Endothelial cell of umbilical vein (primary cell): ENCODE measurements at regions not wholly inside any gene's neighbourhood (a gene's known extent, or its start where the extent isn't known, plus 50 kb on each side); places are given as distances from the start of the nearest gene placed in this dataset.

ENCODE experiments used
- BruUV-seq: library from RNA; stranded (reverse); fragments of 400-500 nt; replicated peaks from 2 replicates; lab custom pipeline; 2021; lab: Mats Ljungman, UMichigan
- CTCF ChIA-PET: fragments of 300-600, 350-600 bp; sonication (Branson Sonifier 250); formaldehyde crosslinking; loops from one replicate; lab custom pipeline; 2021; ENCODE audit warnings: antibody characterized with exemption, inconsistent platforms; lab: Charles Lee
- POLR2A ChIA-PET: fragments of 300-600, 350-600 bp; sonication (Branson Sonifier 250); formaldehyde crosslinking; loops from one replicate; lab custom pipeline; 2021; ENCODE audit warnings: antibody characterized with exemption, inconsistent platforms; lab: Charles Lee
- DNase-seq: peaks from one replicate; pipeline ENCODE4 v3.0.0-alpha.2; 2011; ENCODE audit warnings: low read depth, low spot score
- FAIRE-seq: peaks from 2 replicates; lab custom pipeline; 2011; peaks lifted over from hg19 to GRCh38; lab: Jason Lieb, UNC
- H2AFZ ChIP-seq: 2 replicates; pipeline ENCODE4 v1.6.0; 2012; ENCODE audit warnings: low read depth, low read length, control low read depth, inconsistent platforms
- H3K27ac ChIP-seq: 2 replicates; pipeline ENCODE4 v1.5.1; 2011; ENCODE audit warnings: low read depth, mild to moderate bottlenecking, control low read depth, low read length, moderate library complexity; ENCODE audit not compliant: insufficient read depth
- H3K27me3 ChIP-seq, 2 experiments: 2 replicates each; pipeline versions ENCODE4 v1.6.0 to v1.6.1; 2011; ENCODE audit warnings: low read length in 2 of 2, mixed read lengths in 1 of 2; ENCODE audit not compliant: control insufficient read depth in 2 of 2, insufficient read depth in 2 of 2
- H3K36me3 ChIP-seq, 2 experiments: 2 replicates in 1 of 2; 3 replicates in 1 of 2; pipeline ENCODE4 v1.5.1; 2011; ENCODE audit warnings: low read length in 2 of 2, mild to moderate bottlenecking in 1 of 2, moderate library complexity in 1 of 2; ENCODE audit not compliant: control insufficient read depth in 2 of 2, insufficient read depth in 2 of 2; ENCODE audit errors: extremely low read depth in 1 of 2
- H3K4me1 ChIP-seq: 3 replicates; pipeline ENCODE4 v1.5.1; 2011; ENCODE audit warnings: mild to moderate bottlenecking, low read length; ENCODE audit not compliant: control insufficient read depth, insufficient read depth; ENCODE audit errors: extremely low read depth
- H3K4me2 ChIP-seq: 2 replicates; pipeline ENCODE4 v1.6.1; 2011; ENCODE audit warnings: low read length, control low read depth, mixed read lengths; ENCODE audit not compliant: insufficient read depth
- H3K4me3 ChIP-seq, 3 experiments: fragments of 200-600 bp in 1 of 3; sonication (generic), shearing (Covaris generic) in 1 of 3; replicated peaks in 1 of 3; 2 replicates each; pipeline ENCODE4 v1.5.1; 2011 to 2016; ENCODE audit warnings: control low read depth in 3 of 3, low read length in 3 of 3, mild to moderate bottlenecking in 2 of 3, inconsistent platforms in 1 of 3, low read depth in 1 of 3, moderate library complexity in 1 of 3; ENCODE audit not compliant: insufficient read depth in 1 of 3
- H3K79me2 ChIP-seq: 2 replicates; pipeline ENCODE4 v1.6.0; 2012; ENCODE audit warnings: low read length, inconsistent platforms; ENCODE audit not compliant: control insufficient read depth, insufficient read depth
- H3K9ac ChIP-seq: replicated peaks from 2 replicates; pipeline ENCODE3; 2011; ENCODE audit warnings: low read length, control low read depth; ENCODE audit not compliant: insufficient read depth; ENCODE audit errors: extremely low read depth
- H3K9me1 ChIP-seq: replicated peaks from 3 replicates; pipeline ENCODE4 v1.6.0; 2011; ENCODE audit warnings: mild to moderate bottlenecking, low read length; ENCODE audit not compliant: control insufficient read depth, insufficient read depth; ENCODE audit errors: extremely low read depth
- H3K9me3 ChIP-seq: replicated peaks from 2 replicates; pipeline ENCODE4 v1.5.1; 2012; ENCODE audit warnings: low read length, inconsistent platforms; ENCODE audit not compliant: control insufficient read depth, insufficient read depth
- H4K20me1 ChIP-seq: replicated peaks from 2 replicates; pipeline ENCODE3; 2011; ENCODE audit warnings: mild to moderate bottlenecking, low read length; ENCODE audit not compliant: control insufficient read depth, insufficient read depth; ENCODE audit errors: extremely low read depth
- EZH2 ChIP-seq: IDR thresholded peaks from 2 replicates; pipeline ENCODE4 v1.6.1; 2012; ENCODE audit warnings: borderline replicate concordance, low read depth, mild to moderate bottlenecking, moderate library complexity, low read length, inconsistent platforms; ENCODE audit not compliant: severe bottlenecking
- FOS ChIP-seq: IDR thresholded peaks from 2 replicates; pipeline ENCODE4 v1.6.1; 2011; ENCODE audit warnings: mild to moderate bottlenecking, low read length, moderate library complexity, borderline replicate concordance; ENCODE audit not compliant: insufficient read depth
- GATA2 ChIP-seq: IDR thresholded peaks from 2 replicates; pipeline ENCODE4 v1.7.0; 2011; ENCODE audit warnings: low read depth, mild to moderate bottlenecking, moderate library complexity, mixed read lengths, low read length; ENCODE audit not compliant: insufficient read length, insufficient read depth
- JUN ChIP-seq: IDR thresholded peaks from 2 replicates; pipeline ENCODE4 v1.6.1; 2011; ENCODE audit warnings: borderline replicate concordance, low read depth; ENCODE audit not compliant: insufficient read length, insufficient read depth
- MYC ChIP-seq: IDR thresholded peaks from one replicate; pipeline ENCODE4 v1.6.1; 2011; ENCODE audit warnings: mild to moderate bottlenecking, low read depth, low read length
- POLR2A ChIP-seq: IDR thresholded peaks from 2 replicates; pipeline ENCODE4 v1.6.1; 2012; ENCODE audit warnings: low read depth, mild to moderate bottlenecking, control low read depth, low read length
- POLR2AphosphoS5 ChIP-seq: IDR thresholded peaks from 2 replicates; pipeline ENCODE4 v1.6.1; 2012; ENCODE audit warnings: low read depth, mild to moderate bottlenecking, control low read depth, low read length, moderate library complexity; ENCODE audit not compliant: insufficient read depth
- dilution Hi-C: fragments of 300-500 bp; cut with MboI; formaldehyde crosslinking; loops from one replicate; pipeline ENCODE4 v1.15.0; 2019; ENCODE audit warnings: low sequenced_read_pairs; ENCODE audit not compliant: extremely low pct_ligation_motif_present
- intact Hi-C: fragments of 100-400 bp; cut with micrococcal nuclease; formaldehyde crosslinking; loops from one replicate; pipeline ENCODE4 v1.10.0; 2022
- TF ChIP-seq, protein P1 (sequence below), 2 donors: IDR thresholded peaks; 1 replicate in 1 of 2; 2 replicates in 1 of 2; pipeline ENCODE4 v1.5.1; 2011; ENCODE audit warnings: low read length in 2 of 2, mild to moderate bottlenecking in 2 of 2, moderate library complexity in 2 of 2, control low read depth in 1 of 2, inconsistent platforms in 1 of 2, low read depth in 1 of 2; ENCODE audit not compliant: insufficient read depth in 1 of 2; ENCODE audit errors: extremely low read depth in 1 of 2
- TF ChIP-seq, protein P2 (sequence below): IDR thresholded peaks from 2 replicates; pipeline ENCODE4 v1.6.1; 2011; ENCODE audit not compliant: insufficient read depth, insufficient read length

DNA sequence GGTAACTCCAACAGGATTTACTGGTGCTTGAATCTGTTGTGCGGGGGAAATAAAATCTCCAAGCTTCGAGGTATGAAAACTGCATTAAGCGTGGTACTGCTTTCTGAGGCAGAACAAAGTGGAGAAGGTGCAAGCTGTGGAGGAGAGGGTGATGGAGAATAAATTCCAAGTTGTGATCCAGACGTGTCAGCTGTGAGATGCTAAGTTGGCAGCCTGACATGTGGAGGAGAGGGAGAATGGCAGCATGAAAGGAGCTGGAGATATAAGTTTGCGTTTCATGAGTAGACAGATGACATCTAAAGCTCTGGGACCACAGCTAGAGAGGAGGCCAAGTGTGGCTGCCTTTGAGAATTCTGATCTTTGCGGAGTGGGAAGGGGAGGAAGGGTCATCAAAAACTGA is 411.8 kb downstream of the FBXO15 start:
- dilution Hi-C loops = no loop called here

DNA sequence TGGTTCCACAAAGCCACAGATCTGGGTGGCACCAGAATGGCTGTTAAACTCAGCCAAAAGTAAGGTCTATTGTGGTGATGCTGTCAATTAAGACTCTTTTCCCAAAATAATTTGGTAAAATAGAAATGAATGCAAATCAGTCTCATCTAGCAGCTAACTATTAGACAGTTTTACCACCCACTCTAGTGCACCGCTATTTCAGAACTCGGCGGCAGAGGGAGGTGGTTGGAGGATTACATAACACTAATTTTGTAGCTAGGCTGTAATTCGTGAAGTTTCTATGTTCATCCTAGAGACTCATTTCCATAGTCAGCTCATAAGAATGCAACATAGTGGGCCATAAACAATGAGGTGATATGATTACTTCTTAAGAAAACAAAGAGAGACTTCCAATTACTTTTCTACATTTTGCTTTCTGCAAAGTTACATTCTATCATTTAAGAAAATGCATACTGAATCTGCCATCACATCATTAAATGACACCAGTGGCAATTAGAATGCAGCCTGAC is 413.8 kb downstream of the FBXO15 start:
- Histone ChIP-seq H3K4me2 (no peak overlapping the region), H3K4me1 (no peaks in the 10 kb centered on the region), H3K27me3 (no peaks in the 10 kb centered on the region), H2AFZ (no peak overlapping the region), H3K9ac (no peak overlapping the region), H3K79me2 (no peaks in the 10 kb centered on the region), H4K20me1 (no peaks in the 10 kb centered on the region), H3K4me3 (no peak overlapping the region), H3K9me1 (no peaks in the 10 kb centered on the region), H3K27ac (no peak overlapping the region), H3K9me3 (peaks cover 2% of the 10 kb centered on the region), H3K36me3 (no peaks in the 10 kb centered on the region)
- DNase-seq (no peak), FAIRE-seq (no peak)
- CTCF ChIA-PET = no interaction called here
- no peak for TF ChIP-seq EZH2
- TF ChIP-seq JUN = no peak
- no peak for TF ChIP-seq MYC
- no peak for TF ChIP-seq POLR2A
- TF ChIP-seq, protein P1, sequence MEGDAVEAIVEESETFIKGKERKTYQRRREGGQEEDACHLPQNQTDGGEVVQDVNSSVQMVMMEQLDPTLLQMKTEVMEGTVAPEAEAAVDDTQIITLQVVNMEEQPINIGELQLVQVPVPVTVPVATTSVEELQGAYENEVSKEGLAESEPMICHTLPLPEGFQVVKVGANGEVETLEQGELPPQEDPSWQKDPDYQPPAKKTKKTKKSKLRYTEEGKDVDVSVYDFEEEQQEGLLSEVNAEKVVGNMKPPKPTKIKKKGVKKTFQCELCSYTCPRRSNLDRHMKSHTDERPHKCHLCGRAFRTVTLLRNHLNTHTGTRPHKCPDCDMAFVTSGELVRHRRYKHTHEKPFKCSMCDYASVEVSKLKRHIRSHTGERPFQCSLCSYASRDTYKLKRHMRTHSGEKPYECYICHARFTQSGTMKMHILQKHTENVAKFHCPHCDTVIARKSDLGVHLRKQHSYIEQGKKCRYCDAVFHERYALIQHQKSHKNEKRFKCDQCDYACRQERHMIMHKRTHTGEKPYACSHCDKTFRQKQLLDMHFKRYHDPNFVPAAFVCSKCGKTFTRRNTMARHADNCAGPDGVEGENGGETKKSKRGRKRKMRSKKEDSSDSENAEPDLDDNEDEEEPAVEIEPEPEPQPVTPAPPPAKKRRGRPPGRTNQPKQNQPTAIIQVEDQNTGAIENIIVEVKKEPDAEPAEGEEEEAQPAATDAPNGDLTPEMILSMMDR (IDR thresholded peaks at IDR 0.05; ENCODE audit: extremely low read depth in 1 of 2, insufficient read depth in 1 of 2, low read depth in 1 of 2, low read length in 2 of 2) = no peak
- TF ChIP-seq FOS = no peak
- TF ChIP-seq POLR2AphosphoS5 = no peak
- TF ChIP-seq, protein P2, sequence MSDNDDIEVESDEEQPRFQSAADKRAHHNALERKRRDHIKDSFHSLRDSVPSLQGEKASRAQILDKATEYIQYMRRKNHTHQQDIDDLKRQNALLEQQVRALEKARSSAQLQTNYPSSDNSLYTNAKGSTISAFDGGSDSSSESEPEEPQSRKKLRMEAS = no peak
- TF ChIP-seq GATA2 = no peak
- dilution Hi-C loops = no loop called here
- no TSS peak for BruUV-seq
- intact Hi-C loops = no loop called here
- POLR2A ChIA-PET = no interaction called here

More for the DNA sequence above, 411.8 kb downstream of the FBXO15 start:
- no peak overlapping the region for H3K4me3 ChIP-seq
- TF ChIP-seq JUN (no peak), POLR2AphosphoS5 (no peak), FOS (no peak), GATA2 (no peak), MYC (no peak), POLR2A (no peak)
- TF ChIP-seq, protein P2 = no peak
- no peak overlapping the region for H2AFZ ChIP-seq
- H3K9ac ChIP-seq = no peak overlapping the region
- no peaks in the 10 kb centered on the region for H3K79me2 ChIP-seq
- H3K27ac ChIP-seq = no peak overlapping the region
- no peak overlapping the region for H3K4me2 ChIP-seq
- no peaks in the 10 kb centered on the region for H3K27me3 ChIP-seq
- POLR2A ChIA-PET = no interaction called here
- FAIRE-seq (no peak), DNase-seq (no peak)
- no TSS peak for BruUV-seq
- H3K4me1 ChIP-seq = no peaks in the 10 kb centered on the region
- H3K9me3 ChIP-seq = peaks cover 4% of the 10 kb centered on the region
- intact Hi-C loops = no loop called here
- no peaks in the 10 kb centered on the region for H4K20me1 ChIP-seq
- no peaks in the 10 kb centered on the region for H3K36me3 ChIP-seq
- no peaks in the 10 kb centered on the region for H3K9me1 ChIP-seq
- CTCF ChIA-PET = no interaction called here
